H9 (cell line): ENCODE measurements at regions not wholly inside any gene's neighbourhood (a gene's known extent, or its start where the extent isn't known, plus 50 kb on each side); places are given as distances from the start of the nearest gene placed in this dataset.

Source experiments
- DNase-seq: peaks from one replicate; pipeline ENCODE4 v3.0.0-alpha.2; 2017
- H2AFZ ChIP-seq: one replicate; pipeline ENCODE4 v1.6.1; 2013; ENCODE audit warnings: mild to moderate bottlenecking, low read length, control low read depth, moderate library complexity
- H2AK5ac ChIP-seq: 2 replicates; pipeline ENCODE4 v1.6.1; 2013; ENCODE audit warnings: low read length, control low read depth, mixed read lengths; ENCODE audit not compliant: insufficient read length
- H2BK120ac ChIP-seq: one replicate; pipeline ENCODE4 v1.6.1; 2013; ENCODE audit warnings: low read depth, mild to moderate bottlenecking, low read length, control low read depth, inconsistent platforms; ENCODE audit not compliant: poor library complexity, severe bottlenecking
- H2BK12ac ChIP-seq: 2 replicates; pipeline ENCODE4 v1.6.1; 2013; ENCODE audit warnings: low read length, control low read depth, mixed read lengths, low read depth; ENCODE audit not compliant: insufficient read length
- H2BK15ac ChIP-seq: 2 replicates; pipeline ENCODE4 v1.6.1; 2013; ENCODE audit warnings: low read depth, low read length, control low read depth
- H2BK20ac ChIP-seq: one replicate; pipeline ENCODE4 v1.6.1; 2013; ENCODE audit warnings: low read depth, mild to moderate bottlenecking, low read length, control low read depth, inconsistent platforms; ENCODE audit not compliant: poor library complexity, severe bottlenecking
- H2BK5ac ChIP-seq: 2 replicates; pipeline ENCODE4 v1.6.1; 2013; ENCODE audit warnings: low read length, control low read depth, mixed read lengths; ENCODE audit not compliant: insufficient read length
- H3K14ac ChIP-seq: 2 replicates; pipeline ENCODE4 v1.6.1; 2013; ENCODE audit warnings: low read length, control low read depth; ENCODE audit not compliant: insufficient read depth
- H3K18ac ChIP-seq: 2 replicates; pipeline ENCODE4 v1.6.1; 2013; ENCODE audit warnings: low read depth, mild to moderate bottlenecking, mixed read lengths, low read length, control low read depth; ENCODE audit not compliant: insufficient read length
- H3K23ac ChIP-seq: 2 replicates; pipeline ENCODE4 v1.6.1; 2013; ENCODE audit warnings: low read length, control low read depth, mixed read lengths, low read depth; ENCODE audit not compliant: insufficient read length
- H3K23me2 ChIP-seq: 2 replicates; pipeline ENCODE4 v1.6.1; 2013; ENCODE audit warnings: low read depth, mild to moderate bottlenecking, mixed read lengths, low read length, control low read depth; ENCODE audit not compliant: insufficient read length, poor library complexity, severe bottlenecking
- H3K27ac ChIP-seq: 2 replicates; pipeline ENCODE4 v1.5.1; 2013; ENCODE audit warnings: low read length, control low read depth, mixed read lengths, low read depth; ENCODE audit not compliant: insufficient read length
- H3K27me3 ChIP-seq: 2 replicates; pipeline ENCODE4 v1.6.1; 2013; ENCODE audit warnings: low read length, control low read depth, inconsistent platforms; ENCODE audit not compliant: insufficient read depth
- H3K4ac ChIP-seq: 2 replicates; pipeline ENCODE4 v1.6.1; 2013; ENCODE audit warnings: low read depth, mild to moderate bottlenecking, control low read depth, inconsistent platforms, low read length, moderate library complexity
- H3K4me1 ChIP-seq: 2 replicates; pipeline ENCODE4 v1.6.1; 2013; ENCODE audit warnings: low read length, control low read depth, inconsistent platforms; ENCODE audit not compliant: insufficient read depth
- H3K4me2 ChIP-seq: 2 replicates; pipeline ENCODE4 v1.6.1; 2013; ENCODE audit warnings: low read length, control low read depth, mixed read lengths; ENCODE audit not compliant: insufficient read length, insufficient read depth
- H3K56ac ChIP-seq: 2 replicates; pipeline ENCODE4 v1.6.1; 2013; ENCODE audit warnings: low read depth, mild to moderate bottlenecking, mixed read lengths, low read length, control low read depth; ENCODE audit not compliant: insufficient read length
- H3K79me1 ChIP-seq: 2 replicates; pipeline ENCODE4 v1.6.1; 2013; ENCODE audit warnings: low read depth, mild to moderate bottlenecking, moderate library complexity, low read length, control low read depth, inconsistent platforms; ENCODE audit not compliant: insufficient read depth, poor library complexity, severe bottlenecking
- H3K79me2 ChIP-seq: 2 replicates; pipeline ENCODE4 v1.6.1; 2013; ENCODE audit warnings: low read length, control low read depth, inconsistent platforms; ENCODE audit not compliant: insufficient read depth
- H3K9ac ChIP-seq: 2 replicates; pipeline ENCODE4 v1.6.1; 2013; ENCODE audit warnings: low read length, control low read depth, mixed read lengths; ENCODE audit not compliant: insufficient read length; ENCODE audit errors: extremely low read depth
- H3K9me3 ChIP-seq: one replicate; pipeline ENCODE4 v1.6.1; 2013; ENCODE audit warnings: low read depth, low read length, inconsistent platforms; ENCODE audit not compliant: control insufficient read depth
- H3T11ph ChIP-seq: one replicate; pipeline ENCODE4 v1.6.1; 2013; ENCODE audit warnings: mild to moderate bottlenecking, low read length, control low read depth, inconsistent platforms
- H4K20me1 ChIP-seq: one replicate; pipeline ENCODE4 v1.6.1; 2013; ENCODE audit not compliant: control insufficient read depth, insufficient read length, insufficient read depth
- H4K5ac ChIP-seq: 2 replicates; pipeline ENCODE4 v1.6.1; 2013; ENCODE audit warnings: low read depth, mild to moderate bottlenecking, mixed read lengths, low read length, control low read depth; ENCODE audit not compliant: insufficient read length
- H4K8ac ChIP-seq: replicated peaks from 2 replicates; pipeline ENCODE4 v1.6.1; 2013; ENCODE audit warnings: low read length, control low read depth, mixed read lengths, low read depth; ENCODE audit not compliant: insufficient read length
- H4K91ac ChIP-seq: 2 replicates; pipeline ENCODE4 v1.6.1; 2013; ENCODE audit warnings: low read depth, mild to moderate bottlenecking, moderate library complexity, mixed read lengths, low read length, control low read depth; ENCODE audit not compliant: insufficient read length
- H3K27ac Mint-ChIP-seq, 3 experiments: 2 replicates in 2 of 3; 3 replicates in 1 of 3; pipeline ENCODE4 v1.8.0; 2020 to 2021; ENCODE audit warnings: mixed read lengths in 3 of 3, mild to moderate bottlenecking in 1 of 3, moderate library complexity in 1 of 3
- H3K27me3 Mint-ChIP-seq: 2 replicates; pipeline ENCODE4 v1.8.0; 2021; ENCODE audit warnings: low read depth, mild to moderate bottlenecking, moderate library complexity, mixed read lengths
- H3K36me3 Mint-ChIP-seq, 3 experiments: 2 replicates in 2 of 3; 3 replicates in 1 of 3; pipeline ENCODE4 v1.8.0; 2020 to 2021; ENCODE audit warnings: low read depth in 3 of 3, mixed read lengths in 3 of 3; ENCODE audit not compliant: insufficient read depth in 1 of 3
- H3K4me1 Mint-ChIP-seq, 2 experiments: 2 replicates each; pipeline ENCODE4 v1.8.0; 2020; ENCODE audit warnings: mixed read lengths in 2 of 2
- H3K4me3 Mint-ChIP-seq, 2 experiments: 2 replicates in 1 of 2; 3 replicates in 1 of 2; pipeline ENCODE4 v1.8.0; 2020 to 2021; ENCODE audit warnings: mild to moderate bottlenecking in 2 of 2, mixed read lengths in 2 of 2, moderate library complexity in 1 of 2
- H3K9me3 Mint-ChIP-seq, 2 experiments: 2 replicates in 1 of 2; 3 replicates in 1 of 2; pipeline ENCODE4 v1.8.0; 2020; ENCODE audit warnings: mild to moderate bottlenecking in 2 of 2, mixed read lengths in 2 of 2, moderate library complexity in 1 of 2
- CTCF ChIP-seq: fragments of 200-600 bp; sonication (generic); conservative IDR thresholded peaks from 3 replicates; pipeline ENCODE4 v1.8.0; 2021; ENCODE audit warnings: antibody characterized with exemption, mild to moderate bottlenecking
- WGBS: extraction: QIAGEN DNeasy Blood & Tissue Kit; methylation state at CpG from one replicate; pipeline ENCODE4 v1.1.7; 2013; ENCODE audit warnings: missing lambda C conversion rate, low lambda C conversion rate, mixed read lengths; ENCODE audit not compliant: insufficient read length; ENCODE audit errors: extremely low coverage; 5-methylcytosine and 5-hydroxymethylcytosine counted together

- H3K27ac ChIP-seq: no peak overlapping the region
- no peak overlapping the region for H3K56ac ChIP-seq
- no peak overlapping the region for H2AK5ac ChIP-seq
- Mint-ChIP-seq H3K36me3 (peaks cover 0 to 5% (median 0%) of the 10 kb centered on the region in 3 experiments; a peak in 1 of 7 replicates), H3K9me3 (peaks cover 0 to 4% of the 10 kb centered on the region in 2 experiments; a peak in 3 of 5 replicates), H3K27me3 (peaks cover 11% of the 10 kb centered on the region), H3K4me1 (peaks cover 7 to 10% of the 10 kb centered on the region in 2 experiments; a peak in 2 of 4 replicates), H3K4me3 (no peak overlapping the region), H3K27ac (no peak overlapping the region)
- no peak overlapping the region for H4K91ac ChIP-seq
- no peak overlapping the region for H2BK15ac ChIP-seq
- H3K14ac ChIP-seq: no peak overlapping the region
- no peaks in the 10 kb centered on the region for H3K23me2 ChIP-seq
- no peak overlapping the region for H2BK5ac ChIP-seq
- no peaks in the 10 kb centered on the region for H3K79me1 ChIP-seq
- no peak overlapping the region for H4K5ac ChIP-seq
- no peak overlapping the region for H2BK20ac ChIP-seq
- no peak for TF ChIP-seq CTCF
- no peak overlapping the region for H3K23ac ChIP-seq
- no peaks in the 10 kb centered on the region for H4K20me1 ChIP-seq
- no peak overlapping the region for H2BK120ac ChIP-seq
- no peaks in the 10 kb centered on the region for H3K4me1 ChIP-seq
- H3K18ac ChIP-seq: no peak overlapping the region
- H3K79me2 ChIP-seq: no peaks in the 10 kb centered on the region
- H2AFZ ChIP-seq: no peak overlapping the region
- no peak overlapping the region for H4K8ac ChIP-seq
- H3T11ph ChIP-seq: no peak overlapping the region
- no peak overlapping the region for H2BK12ac ChIP-seq
- H3K9ac ChIP-seq: no peak overlapping the region
- DNase-seq: no peak
- no peaks in the 10 kb centered on the region for H3K27me3 ChIP-seq
- no CpG with 5 or more reads among the region's 6 CpGs for WGBS
- H3K9me3 ChIP-seq: no peaks in the 10 kb centered on the region
- H3K4me2 ChIP-seq: no peak overlapping the region
- H3K4ac ChIP-seq: no peak overlapping the region
Observed at GRCh38 chr2:236785611-236786057, 216.0 kb downstream of the ACKR3 start.
